Skeletal muscle satellite cell (primary cell): ENCODE measurements at regions not wholly inside any gene's neighbourhood (a gene's known extent, or its start where the extent isn't known, plus 50 kb on each side); places are given as distances from the start of the nearest gene placed in this dataset.

Source experiments
- H3K27me3 ChIP-seq: 2 replicates; pipeline ENCODE4 v1.7.0; 2013; ENCODE audit warnings: low read length; ENCODE audit not compliant: control insufficient read depth, insufficient read depth
- H3K36me3 ChIP-seq: 2 replicates; pipeline ENCODE4 v1.7.0; 2013; ENCODE audit warnings: mild to moderate bottlenecking, control low read depth, low read length; ENCODE audit not compliant: insufficient read depth
- H3K4me1 ChIP-seq: 2 replicates; pipeline ENCODE4 v1.7.0; 2013; ENCODE audit warnings: low read length; ENCODE audit not compliant: control insufficient read depth, insufficient read depth
- H3K4me2 ChIP-seq: 2 replicates; pipeline ENCODE4 v1.7.0; 2013; ENCODE audit warnings: mild to moderate bottlenecking, low read length
- H3K4me3 ChIP-seq: 2 replicates; pipeline ENCODE4 v1.7.0; 2013; ENCODE audit warnings: low read length
- H3K9ac ChIP-seq: 2 replicates; pipeline ENCODE4 v1.7.0; 2013; ENCODE audit warnings: mild to moderate bottlenecking, low read depth, low read length, moderate library complexity
- H3K9me3 ChIP-seq: replicated peaks from 2 replicates; pipeline ENCODE4 v1.7.0; 2013; ENCODE audit warnings: mild to moderate bottlenecking, control low read depth, low read length

DNA sequence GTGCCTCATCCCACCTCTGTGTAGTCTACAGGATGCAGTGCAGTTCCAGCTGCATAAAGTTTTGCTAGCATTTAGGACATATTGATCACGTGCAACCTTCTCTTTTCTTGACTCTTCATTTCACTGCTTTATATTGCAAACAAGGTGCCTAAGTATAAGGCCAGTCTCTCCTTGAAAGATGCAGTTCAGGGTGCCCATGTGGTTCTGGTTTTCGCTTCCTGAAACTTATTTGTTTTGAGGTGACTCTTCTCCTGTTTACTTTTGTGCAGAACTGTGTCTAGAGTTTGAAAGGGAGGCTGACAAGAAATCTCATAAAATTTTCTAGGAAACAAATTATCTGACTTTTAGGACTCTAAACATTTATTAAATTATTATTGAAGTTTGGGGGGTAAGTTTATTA lies 189.9 kb downstream of the UBE2E3 start:
- Histone ChIP-seq H3K4me1 (peaks cover 4% of the 10 kb centered on the region), H3K4me2 (no peak overlapping the region), H3K36me3 (no peaks in the 10 kb centered on the region), H3K4me3 (no peak overlapping the region), H3K27me3 (no peaks in the 10 kb centered on the region), H3K9me3 (no peaks in the 10 kb centered on the region), H3K9ac (no peak overlapping the region)

DNA sequence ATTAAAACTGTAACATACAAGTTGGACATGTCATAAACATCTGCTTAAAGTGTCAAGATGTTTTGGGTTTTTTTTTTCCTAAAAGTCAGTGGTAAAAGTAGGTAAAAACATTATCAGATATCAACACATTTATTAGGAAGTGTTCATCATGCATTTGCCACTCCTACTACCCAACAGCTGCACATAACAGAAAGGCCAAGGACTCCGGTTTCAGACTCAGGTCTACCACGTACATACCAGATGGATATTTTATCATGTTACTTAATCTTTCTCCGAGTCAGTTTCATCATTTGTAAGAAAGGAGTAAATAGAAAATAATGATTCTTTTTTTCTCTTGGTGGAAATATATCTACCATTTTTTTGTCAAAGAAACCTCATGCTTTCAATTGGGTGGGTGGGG lies 192.3 kb downstream of the UBE2E3 start:
- H3K9ac ChIP-seq: no peak overlapping the region
- no peaks in the 10 kb centered on the region for H3K9me3 ChIP-seq
- H3K36me3 ChIP-seq: no peaks in the 10 kb centered on the region
- H3K27me3 ChIP-seq: no peaks in the 10 kb centered on the region
- H3K4me2 ChIP-seq: no peak overlapping the region
- H3K4me3 ChIP-seq: no peak overlapping the region
- H3K4me1 ChIP-seq: peaks cover 5% of the 10 kb centered on the region

DNA sequence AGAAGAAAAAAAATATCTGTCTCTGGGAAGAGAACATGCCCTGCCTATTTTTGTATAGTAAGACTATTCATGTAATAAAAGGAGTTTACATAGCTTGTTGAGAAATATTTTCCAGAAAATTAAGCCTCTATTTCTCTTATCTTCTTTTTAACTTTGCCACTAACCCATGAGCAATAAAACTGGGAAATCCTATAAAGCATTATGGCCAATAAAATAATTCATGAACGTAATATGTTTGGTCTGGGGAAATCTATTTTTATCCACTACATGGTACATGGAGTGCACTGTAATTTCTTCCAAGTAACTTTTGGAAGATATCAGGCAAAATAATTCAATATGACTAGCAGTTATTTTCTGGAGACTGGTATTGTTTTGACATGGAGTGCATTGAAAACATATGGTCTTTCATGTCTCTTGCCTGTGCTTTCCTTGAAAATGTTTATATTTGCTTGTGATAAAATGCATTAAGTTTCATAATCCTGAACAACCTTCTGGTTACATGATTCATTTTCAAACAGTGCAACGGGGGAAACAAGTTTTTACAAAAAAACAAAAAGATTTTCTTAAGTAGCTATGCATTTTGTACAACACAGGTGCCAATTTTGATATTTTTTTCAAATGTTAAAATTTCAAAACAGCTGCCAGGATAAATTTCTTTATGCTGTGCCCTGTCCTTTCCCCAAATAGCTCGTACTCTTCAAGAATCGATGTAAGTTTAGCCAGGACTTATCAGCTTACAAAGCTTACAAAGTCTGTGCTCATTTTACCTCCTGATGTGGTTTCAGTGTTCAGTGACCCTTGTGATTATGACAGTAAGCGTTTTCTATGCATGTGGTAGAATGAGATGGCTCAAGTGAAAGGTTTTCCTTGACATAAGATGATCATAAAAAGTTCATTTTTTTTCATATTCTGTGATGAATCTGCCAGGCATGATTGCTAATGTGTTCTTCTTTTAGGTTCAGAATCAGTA lies 194.5 kb downstream of the UBE2E3 start:
- H3K4me2 ChIP-seq: peak overlapping the region; percentile 43
- H3K4me3 ChIP-seq: no peak overlapping the region
- no peak overlapping the region for H3K9ac ChIP-seq
- peaks cover 5% of the 10 kb centered on the region for H3K4me1 ChIP-seq
- H3K27me3 ChIP-seq: no peaks in the 10 kb centered on the region
- no peaks in the 10 kb centered on the region for H3K9me3 ChIP-seq
- H3K36me3 ChIP-seq: no peaks in the 10 kb centered on the region

DNA sequence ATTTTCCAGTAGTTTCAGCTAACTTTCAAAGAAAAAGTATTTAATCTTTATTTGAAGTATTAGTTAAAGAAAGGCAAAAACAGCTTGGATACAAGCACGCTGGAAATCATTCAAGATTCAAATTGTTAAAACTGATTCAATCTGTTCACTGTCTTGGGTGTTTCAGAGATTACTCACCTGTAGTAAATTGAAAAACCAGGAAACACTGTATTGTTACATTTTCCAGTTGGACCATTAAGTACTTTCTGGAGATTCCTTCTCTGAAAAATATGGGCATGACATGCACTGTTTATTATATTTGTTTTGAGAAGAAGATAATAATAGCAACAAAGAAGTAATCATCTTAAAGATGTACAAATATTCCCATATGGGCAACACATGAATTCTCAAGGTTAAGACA lies 196.1 kb downstream of the UBE2E3 start:
- no peak overlapping the region for H3K4me3 ChIP-seq
- no peaks in the 10 kb centered on the region for H3K27me3 ChIP-seq
- no peaks in the 10 kb centered on the region for H3K36me3 ChIP-seq
- H3K9ac ChIP-seq: no peak overlapping the region
- no peak overlapping the region for H3K4me2 ChIP-seq
- H3K9me3 ChIP-seq: no peaks in the 10 kb centered on the region
- peaks cover 5% of the 10 kb centered on the region for H3K4me1 ChIP-seq

DNA sequence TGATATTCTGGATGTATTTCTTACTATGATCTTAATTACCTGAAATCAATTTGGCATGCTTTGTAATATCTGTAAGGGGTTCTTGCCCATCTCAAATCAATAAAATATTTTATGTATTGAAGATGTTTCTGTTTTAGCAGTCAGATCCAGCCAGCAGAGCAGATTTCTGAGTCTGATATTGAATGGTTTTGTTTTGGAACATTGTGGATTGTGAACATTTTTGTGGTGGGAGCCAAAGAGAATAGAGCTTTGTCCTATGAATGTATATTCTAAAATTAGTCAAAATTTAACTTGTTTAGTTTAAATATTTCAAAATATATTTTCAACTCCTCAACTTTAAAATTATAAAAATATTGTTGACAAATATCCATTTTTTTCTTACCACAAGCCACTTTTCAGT lies 197.0 kb downstream of the UBE2E3 start:
- Histone ChIP-seq H3K27me3 (no peaks in the 10 kb centered on the region), H3K9ac (no peak overlapping the region), H3K36me3 (no peaks in the 10 kb centered on the region), H3K4me3 (no peak overlapping the region), H3K9me3 (no peaks in the 10 kb centered on the region), H3K4me2 (no peak overlapping the region), H3K4me1 (peaks cover 5% of the 10 kb centered on the region)

DNA sequence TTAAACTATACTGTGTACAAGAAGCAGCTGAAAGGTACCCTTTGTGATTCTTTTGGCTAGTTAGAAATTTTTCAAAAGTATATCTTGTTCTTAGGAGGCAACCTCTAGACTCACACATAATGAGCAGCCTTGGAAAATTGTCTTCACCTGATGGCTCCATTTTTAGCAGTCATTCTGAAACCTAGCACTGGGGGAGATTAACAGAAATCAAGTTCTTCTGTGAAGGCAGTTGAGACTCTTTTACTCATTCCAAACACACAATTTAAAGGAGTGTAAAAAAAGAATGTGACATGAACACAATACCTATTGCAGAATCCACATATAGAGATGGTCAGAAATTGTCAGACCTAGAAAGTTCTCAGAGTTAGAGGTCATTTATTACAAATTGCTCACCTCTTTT lies 197.7 kb downstream of the UBE2E3 start:
- Histone ChIP-seq H3K27me3 (no peaks in the 10 kb centered on the region), H3K36me3 (no peaks in the 10 kb centered on the region), H3K4me1 (peaks cover 5% of the 10 kb centered on the region), H3K9ac (no peak overlapping the region), H3K9me3 (no peaks in the 10 kb centered on the region), H3K4me2 (no peak overlapping the region), H3K4me3 (no peak overlapping the region)

DNA sequence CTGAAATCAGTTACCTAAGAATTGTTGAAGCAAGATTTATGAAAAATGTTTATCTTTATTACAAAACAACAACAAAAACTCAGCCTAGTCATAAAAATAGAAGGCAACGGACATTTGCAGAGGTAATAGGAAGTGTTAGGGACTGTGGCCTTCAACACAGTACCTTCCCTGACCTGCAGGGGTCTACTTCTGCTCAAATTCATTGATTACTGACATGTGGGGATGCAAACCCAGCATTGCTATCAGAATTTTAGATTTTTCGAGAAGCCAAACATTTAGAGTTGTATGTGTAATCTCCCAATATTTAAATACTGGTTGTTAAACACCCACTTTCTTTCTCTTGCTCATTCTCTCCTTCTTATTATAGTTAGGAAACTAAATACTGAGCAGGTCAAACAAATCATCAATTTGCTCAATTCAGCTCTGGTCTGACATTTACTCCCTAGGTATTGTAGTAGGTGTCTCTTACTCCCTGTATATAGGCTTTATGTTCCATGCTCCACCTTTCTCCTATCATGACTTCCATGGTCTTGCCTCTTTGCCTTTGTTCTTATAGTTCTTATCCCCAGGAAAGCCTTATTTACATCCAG lies 198.5 kb downstream of the UBE2E3 start:
- Histone ChIP-seq H3K27me3 (no peaks in the 10 kb centered on the region), H3K36me3 (no peaks in the 10 kb centered on the region)

DNA sequence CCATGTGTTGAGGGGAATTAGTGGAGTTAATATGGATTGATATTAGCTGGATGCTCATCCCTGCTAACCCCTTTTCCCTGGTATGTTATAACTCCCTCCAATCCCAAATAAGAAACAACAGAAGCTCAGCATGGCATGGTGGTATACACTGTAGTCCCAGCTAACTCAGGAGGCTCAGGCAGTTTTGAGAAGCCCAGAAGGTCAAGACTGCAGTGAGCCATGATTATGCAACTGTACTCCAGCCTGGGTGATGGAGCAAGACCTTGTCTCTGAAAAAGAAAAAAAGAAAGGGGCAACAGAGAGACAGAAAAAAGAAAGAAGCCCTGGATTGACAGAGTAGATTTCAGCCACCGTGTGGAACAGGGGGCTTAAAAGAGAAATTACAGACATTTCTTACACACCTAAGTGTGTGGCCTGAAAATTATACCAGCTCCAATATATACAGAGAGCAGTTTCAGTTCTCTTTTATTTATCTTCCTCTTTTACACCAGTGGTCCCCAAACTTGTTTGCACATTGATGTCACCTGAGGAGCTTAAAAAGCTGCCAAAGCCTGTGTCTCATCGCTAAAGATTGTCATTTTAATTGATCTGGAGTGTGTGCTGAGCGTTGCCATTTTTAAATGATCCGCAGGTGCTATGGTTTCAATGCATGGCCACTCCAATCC lies 203.6 kb downstream of the UBE2E3 start:
- Histone ChIP-seq H3K4me3 (no peak overlapping the region), H3K27me3 (no peaks in the 10 kb centered on the region), H3K4me1 (peaks cover 7% of the 10 kb centered on the region), H3K36me3 (no peaks in the 10 kb centered on the region), H3K4me2 (no peak overlapping the region), H3K9ac (no peak overlapping the region), H3K9me3 (no peaks in the 10 kb centered on the region)

More for the DNA sequence above, 198.5 kb downstream of the UBE2E3 start:
- no peak overlapping the region for H3K4me2 ChIP-seq
- no peak overlapping the region for H3K9ac ChIP-seq
- H3K4me3 ChIP-seq: no peak overlapping the region
- H3K4me1 ChIP-seq: peaks cover 5% of the 10 kb centered on the region
- H3K9me3 ChIP-seq: no peaks in the 10 kb centered on the region

DNA sequence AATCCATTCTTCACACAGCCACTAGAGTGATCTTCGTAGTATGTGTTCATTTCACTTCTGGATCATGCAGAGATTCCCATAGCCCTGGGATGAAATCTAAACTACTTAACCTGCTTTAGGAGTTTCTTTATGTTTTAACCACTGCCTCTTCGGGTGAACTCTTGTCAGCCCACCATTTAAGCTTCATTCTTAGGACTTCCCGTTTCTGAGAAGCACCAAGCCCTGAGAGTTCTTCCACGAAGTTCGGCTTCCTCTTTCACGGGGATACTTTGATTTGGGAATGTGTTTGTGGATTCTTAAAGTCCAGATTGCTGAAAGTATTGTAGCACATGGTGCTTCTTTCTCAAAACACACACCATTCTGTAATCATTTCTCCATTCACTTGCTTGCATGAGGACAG lies 205.0 kb downstream of the UBE2E3 start:
- H3K4me2 ChIP-seq: no peak overlapping the region
- no peaks in the 10 kb centered on the region for H3K36me3 ChIP-seq
- H3K9me3 ChIP-seq: no peaks in the 10 kb centered on the region
- no peak overlapping the region for H3K4me3 ChIP-seq
- H3K4me1 ChIP-seq: peaks cover 7% of the 10 kb centered on the region
- H3K9ac ChIP-seq: no peak overlapping the region
- H3K27me3 ChIP-seq: no peaks in the 10 kb centered on the region

DNA sequence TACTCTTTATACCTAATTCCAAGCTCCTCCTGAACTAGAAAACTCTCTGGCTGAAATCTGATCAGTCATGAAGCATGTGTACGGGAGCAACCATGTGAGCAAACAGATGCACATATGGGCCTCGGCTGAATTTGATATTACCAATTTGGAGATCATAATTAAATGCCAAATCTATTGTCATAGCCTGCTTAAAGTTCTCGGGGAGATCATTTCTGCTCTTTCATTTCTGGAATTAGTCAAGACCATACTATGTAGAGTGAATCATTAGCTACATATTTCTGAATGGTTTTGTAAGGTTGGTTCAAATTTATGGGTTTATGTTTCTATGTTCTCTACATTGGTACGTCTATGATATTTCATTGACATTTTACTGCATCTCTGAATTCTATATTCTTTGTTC lies 205.5 kb downstream of the UBE2E3 start:
- Histone ChIP-seq H3K36me3 (no peaks in the 10 kb centered on the region), H3K27me3 (no peaks in the 10 kb centered on the region), H3K9me3 (no peaks in the 10 kb centered on the region), H3K9ac (no peak overlapping the region), H3K4me2 (no peak overlapping the region), H3K4me3 (no peak overlapping the region), H3K4me1 (peaks cover 7% of the 10 kb centered on the region)

DNA sequence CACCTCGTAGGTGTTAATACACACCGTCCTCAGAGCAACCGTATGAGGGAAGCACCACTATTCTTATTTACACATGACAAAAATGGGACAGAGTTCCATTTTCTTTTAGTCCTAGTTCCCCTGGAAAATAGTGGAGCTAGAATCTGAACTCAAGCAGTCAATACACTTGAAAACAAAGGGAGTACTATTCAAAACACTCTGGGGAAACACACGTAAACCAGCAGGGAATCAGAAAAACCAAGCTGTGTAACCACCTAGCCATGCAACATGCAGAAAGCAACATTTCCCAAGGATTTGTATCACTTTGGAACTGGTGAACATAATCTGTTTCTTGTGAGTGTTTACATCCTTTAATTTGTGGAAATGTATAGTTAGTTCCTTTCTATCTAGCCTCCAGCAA lies 208.2 kb downstream of the UBE2E3 start:
- Histone ChIP-seq H3K4me1 (peaks cover 7% of the 10 kb centered on the region), H3K36me3 (no peaks in the 10 kb centered on the region), H3K4me2 (no peak overlapping the region), H3K9ac (no peak overlapping the region), H3K27me3 (no peaks in the 10 kb centered on the region), H3K4me3 (no peak overlapping the region), H3K9me3 (no peaks in the 10 kb centered on the region)
